Activated CD8-positive, alpha-beta memory T cell treated with anti-CD3 and anti-CD28 coated beads, Interleukin-2, amount 10 ng/mL, durations not matched to agents 7 days and 5 days (primary cell): ENCODE measurements at regions not wholly inside any gene's neighbourhood (a gene's known extent, or its start where the extent isn't known, plus 50 kb on each side); places are given as distances from the start of the nearest gene placed in this dataset.

Experiments used
- ATAC-seq: fragments of 150-1000 bp; cut with Tn5 transposase; one replicate; pipeline ENCODE4 v1.10.0; 2021; ENCODE audit warnings: moderate library complexity
- CTCF ChIA-PET: fragments of 350-600 bp; sonication (Branson Sonifier 250); formaldehyde crosslinking; loops from one replicate; lab custom pipeline; 2021; ENCODE audit warnings: antibody characterized with exemption; lab: Charles Lee
- DNase-seq: peaks from one replicate; pipeline ENCODE4 v3.0.0-alpha.2; 2020
- H3K27ac Mint-ChIP-seq: one replicate; pipeline ENCODE4 v1.8.0; 2021; ENCODE audit warnings: mild to moderate bottlenecking, mixed read lengths
- H3K27me3 Mint-ChIP-seq: one replicate; pipeline ENCODE4 v1.8.0; 2021; ENCODE audit warnings: mixed read lengths
- H3K36me3 Mint-ChIP-seq: one replicate; pipeline ENCODE4 v1.8.0; 2021; ENCODE audit warnings: mild to moderate bottlenecking, mixed read lengths
- H3K4me1 Mint-ChIP-seq: one replicate; pipeline ENCODE4 v1.8.0; 2021; ENCODE audit warnings: mixed read lengths
- H3K4me3 Mint-ChIP-seq: one replicate; pipeline ENCODE4 v1.8.0; 2021; ENCODE audit warnings: mild to moderate bottlenecking, moderate library complexity, mixed read lengths
- H3K9me3 Mint-ChIP-seq: one replicate; pipeline ENCODE4 v1.8.0; 2022; ENCODE audit warnings: low read depth, mixed read lengths

GRCh38 chr2:217656316-217656715 is 346.5 kb downstream of the TNS1 start:
- Mint-ChIP-seq H3K4me1 (peaks cover 1% of the 10 kb centered on the region), H3K4me3 (no peak overlapping the region), H3K9me3 (no peaks in the 10 kb centered on the region), H3K27me3 (peaks cover 2% of the 10 kb centered on the region), H3K27ac (no peak overlapping the region), H3K36me3 (no peaks in the 10 kb centered on the region)
- CTCF ChIA-PET, result no interaction called here
- DNase-seq (no peak), ATAC-seq (no peak)

GRCh38 chr2:217655651-217656050 is 347.1 kb downstream of the TNS1 start:
- peaks cover 2% of the 10 kb centered on the region for H3K27me3 Mint-ChIP-seq
- DNase-seq (no peak), ATAC-seq (no peak)
- CTCF ChIA-PET, result interaction anchor here (0.8 kb wide), 1 partner anchor 58 kb away, joined by 3 read pairs; no protein-coding TSS in a partner anchor
- H3K4me3 Mint-ChIP-seq, result no peak overlapping the region
- no peaks in the 10 kb centered on the region for H3K4me1 Mint-ChIP-seq
- H3K36me3 Mint-ChIP-seq, result no peaks in the 10 kb centered on the region
- no peak overlapping the region for H3K27ac Mint-ChIP-seq
- H3K9me3 Mint-ChIP-seq, result no peaks in the 10 kb centered on the region

- H3K27ac Mint-ChIP-seq, result no peak overlapping the region
- H3K4me1 Mint-ChIP-seq, result no peaks in the 10 kb centered on the region
- no peaks in the 10 kb centered on the region for H3K27me3 Mint-ChIP-seq
- CTCF ChIA-PET, result interaction anchor here (0.8 to 2.1 kb wide), 2 partner anchors 59 to 102 kb away, joined by 3 to 6 read pairs; no protein-coding TSS in a partner anchor
- no peak overlapping the region for H3K4me3 Mint-ChIP-seq
- no peaks in the 10 kb centered on the region for H3K9me3 Mint-ChIP-seq
- no peak for DNase-seq
- no peak for ATAC-seq
- H3K36me3 Mint-ChIP-seq, result no peaks in the 10 kb centered on the region
These were observed 348.6 kb downstream of the TNS1 start for GRCh38 chr2:217654168-217654567.

GRCh38 chr2:217652761-217653639 is 349.8 kb downstream of the TNS1 start:
- Mint-ChIP-seq H3K4me1 (no peaks in the 10 kb centered on the region), H3K27ac (no peak overlapping the region), H3K36me3 (no peaks in the 10 kb centered on the region), H3K27me3 (no peaks in the 10 kb centered on the region), H3K4me3 (no peak overlapping the region), H3K9me3 (no peaks in the 10 kb centered on the region)
- ATAC-seq (no peak), DNase-seq (no peak)
- CTCF ChIA-PET, result interaction anchor here (1.3 to 2.1 kb wide), 2 partner anchors 60 to 103 kb away, joined by 3 to 6 read pairs; no protein-coding TSS in a partner anchor

- no peaks in the 10 kb centered on the region for H3K36me3 Mint-ChIP-seq
- no peaks in the 10 kb centered on the region for H3K27me3 Mint-ChIP-seq
- CTCF ChIA-PET, result interaction anchor here (0.7 to 2.9 kb wide), 10 partner anchors 11 to 953 kb away, joined by 3 to 14 read pairs (median 6); no protein-coding TSS in a partner anchor
- no peak overlapping the region for H3K27ac Mint-ChIP-seq
- H3K4me1 Mint-ChIP-seq, result no peaks in the 10 kb centered on the region
- no peak for ATAC-seq
- H3K4me3 Mint-ChIP-seq, result no peak overlapping the region
- peak; percentile 45 for DNase-seq
- H3K9me3 Mint-ChIP-seq, result no peaks in the 10 kb centered on the region
These were observed 352.0 kb downstream of the TNS1 start for GRCh38 chr2:217650716-217651360.

GRCh38 chr2:217650229-217650628 is 352.6 kb downstream of the TNS1 start:
- H3K4me1 Mint-ChIP-seq, result no peaks in the 10 kb centered on the region
- no peak overlapping the region for H3K27ac Mint-ChIP-seq
- DNase-seq (no peak), ATAC-seq (no peak)
- H3K4me3 Mint-ChIP-seq, result no peak overlapping the region
- H3K36me3 Mint-ChIP-seq, result no peaks in the 10 kb centered on the region
- no peaks in the 10 kb centered on the region for H3K9me3 Mint-ChIP-seq
- CTCF ChIA-PET, result interaction anchor here (1.1 to 2.9 kb wide), 9 partner anchors 12 to 952 kb away, joined by 3 to 14 read pairs (median 7); no protein-coding TSS in a partner anchor
- H3K27me3 Mint-ChIP-seq, result no peaks in the 10 kb centered on the region

- DNase-seq (no peak), ATAC-seq (no peak)
- no peak overlapping the region for H3K4me3 Mint-ChIP-seq
- H3K9me3 Mint-ChIP-seq, result no peaks in the 10 kb centered on the region
- H3K27me3 Mint-ChIP-seq, result no peaks in the 10 kb centered on the region
- no peaks in the 10 kb centered on the region for H3K4me1 Mint-ChIP-seq
- no peak overlapping the region for H3K27ac Mint-ChIP-seq
- CTCF ChIA-PET, result no interaction called here
- H3K36me3 Mint-ChIP-seq, result no peaks in the 10 kb centered on the region
These were observed 354.9 kb downstream of the TNS1 start for GRCh38 chr2:217647925-217648324.

GRCh38 chr2:217647226-217647625 is 355.6 kb downstream of the TNS1 start:
- DNase-seq (no peak), ATAC-seq (no peak)
- Mint-ChIP-seq H3K4me3 (no peak overlapping the region), H3K27me3 (no peaks in the 10 kb centered on the region), H3K9me3 (no peaks in the 10 kb centered on the region), H3K4me1 (no peaks in the 10 kb centered on the region), H3K27ac (no peak overlapping the region), H3K36me3 (no peaks in the 10 kb centered on the region)
- CTCF ChIA-PET, result interaction anchor here (1.0 kb wide), 1 partner anchor 396 kb away, joined by 3 read pairs; no protein-coding TSS in a partner anchor

- no peaks in the 10 kb centered on the region for H3K9me3 Mint-ChIP-seq
- CTCF ChIA-PET, result no interaction called here
- no peak for ATAC-seq
These were observed 356.9 kb downstream of the TNS1 start for GRCh38 chr2:217645896-217646295.

GRCh38 chr2:217643789-217644301 is 358.9 kb downstream of the TNS1 start:
- Mint-ChIP-seq H3K9me3 (no peaks in the 10 kb centered on the region), H3K36me3 (no peaks in the 10 kb centered on the region), H3K27ac (no peak overlapping the region), H3K4me1 (no peaks in the 10 kb centered on the region), H3K27me3 (no peaks in the 10 kb centered on the region), H3K4me3 (no peak overlapping the region)
- DNase-seq (no peak), ATAC-seq (no peak)
- CTCF ChIA-PET, result no interaction called here

More at GRCh38 chr2:217645896-217646295, 356.9 kb downstream of the TNS1 start:
- H3K27me3 Mint-ChIP-seq, result no peaks in the 10 kb centered on the region
- no peak overlapping the region for H3K27ac Mint-ChIP-seq
- no peaks in the 10 kb centered on the region for H3K36me3 Mint-ChIP-seq
- H3K4me3 Mint-ChIP-seq, result no peak overlapping the region
- no peak for DNase-seq
- no peaks in the 10 kb centered on the region for H3K4me1 Mint-ChIP-seq

GRCh38 chr2:217642944-217643343 is 359.9 kb downstream of the TNS1 start:
- Mint-ChIP-seq H3K36me3 (no peaks in the 10 kb centered on the region), H3K4me1 (no peaks in the 10 kb centered on the region), H3K27me3 (no peaks in the 10 kb centered on the region), H3K27ac (no peak overlapping the region), H3K4me3 (no peak overlapping the region), H3K9me3 (no peaks in the 10 kb centered on the region)
- no peak for DNase-seq
- CTCF ChIA-PET, result no interaction called here
- ATAC-seq, result no peak

- no peaks in the 10 kb centered on the region for H3K9me3 Mint-ChIP-seq
- H3K27ac Mint-ChIP-seq, result no peak overlapping the region
- ATAC-seq (no peak), DNase-seq (no peak)
- H3K4me1 Mint-ChIP-seq, result no peaks in the 10 kb centered on the region
- CTCF ChIA-PET, result no interaction called here
- H3K27me3 Mint-ChIP-seq, result no peaks in the 10 kb centered on the region
- H3K4me3 Mint-ChIP-seq, result no peak overlapping the region
- H3K36me3 Mint-ChIP-seq, result no peaks in the 10 kb centered on the region
These were observed 360.8 kb downstream of the TNS1 start for GRCh38 chr2:217641960-217642359.

GRCh38 chr2:217639481-217639880 is 363.3 kb downstream of the TNS1 start:
- no peaks in the 10 kb centered on the region for H3K27me3 Mint-ChIP-seq
- no peaks in the 10 kb centered on the region for H3K9me3 Mint-ChIP-seq
- no peak for ATAC-seq
- CTCF ChIA-PET, result no interaction called here
- no peak for DNase-seq
- no peaks in the 10 kb centered on the region for H3K36me3 Mint-ChIP-seq
- no peak overlapping the region for H3K27ac Mint-ChIP-seq
- no peak overlapping the region for H3K4me3 Mint-ChIP-seq
- H3K4me1 Mint-ChIP-seq, result no peaks in the 10 kb centered on the region
